Esophagus muscularis mucosa (tissue), 4 donors: ENCODE measurements at regions not wholly inside any gene's neighbourhood (a gene's known extent, or its start where the extent isn't known, plus 50 kb on each side); places are given as distances from the start of the nearest gene placed in this dataset.

Experiments
- CTCF ChIP-seq, 3 experiments: fragments of 200-600 bp in 2 of 3; fragments of 450-650 bp in 1 of 3; sonication (generic) in 2 of 3; IDR thresholded peaks; one replicate each; pipeline ENCODE4 v1.5.1; 2017 to 2019; ENCODE audit warnings: antibody characterized with exemption in 3 of 3, mild to moderate bottlenecking in 2 of 3, moderate library complexity in 1 of 3
- EP300 ChIP-seq: sonication (generic); formaldehyde crosslinking; IDR thresholded peaks from one replicate; pipeline ENCODE4 v1.6.1; 2017; ENCODE audit warnings: antibody characterized with exemption
- POLR2A ChIP-seq: fragments of 450-650 bp; IDR thresholded peaks from one replicate; pipeline ENCODE4 v1.6.1; 2017; ENCODE audit warnings: antibody characterized with exemption, moderate library complexity, mild to moderate bottlenecking, low read depth
- POLR2AphosphoS5 ChIP-seq, 2 donors: sonication (generic); formaldehyde crosslinking; IDR thresholded peaks; one replicate each; pipeline ENCODE4 v1.6.1; 2017; ENCODE audit warnings: antibody characterized with exemption in 2 of 2

- TF ChIP-seq CTCF (IDR thresholded peaks at IDR 0.05) (no peak), POLR2A (no peak), EP300 (no peak), POLR2AphosphoS5 (IDR thresholded peaks at IDR 0.05) (no peak)
Observed at GRCh38 chr4:126207910-126208309, 893.2 kb downstream of the FAT4 start.
